AG04450 (cell line): ENCODE measurements at regions not wholly inside any gene's neighbourhood (a gene's known extent, or its start where the extent isn't known, plus 50 kb on each side); places are given as distances from the start of the nearest gene placed in this dataset.

Experiments used
- CTCF ChIA-PET: fragments of 300-600, 350-600 bp; formaldehyde crosslinking; extraction: SDS; loops from one replicate; lab custom pipeline; 2022; ENCODE audit warnings: antibody characterized with exemption, inconsistent platforms; lab: Charles Lee
- POLR2A ChIA-PET: fragments of 350-600 bp; formaldehyde crosslinking; extraction: SDS; loops from one replicate; lab custom pipeline; 2021; ENCODE audit warnings: antibody characterized with exemption, inconsistent platforms; lab: Yijun Ruan, JAX
- DNase-seq: peaks from one replicate; pipeline ENCODE4 v3.0.0-alpha.2; 2011; ENCODE audit warnings: low read depth, low spot score
- H3K27ac ChIP-seq: one replicate; pipeline ENCODE4 v1.5.1; 2012; ENCODE audit warnings: low read depth, low read length, control low read depth
- H3K27me3 ChIP-seq: one replicate; pipeline ENCODE4 v1.6.0; 2012; ENCODE audit warnings: low read length; ENCODE audit not compliant: control insufficient read depth, insufficient read depth
- H3K4me3 ChIP-seq: 2 replicates; pipeline ENCODE4 v1.5.1; 2011; ENCODE audit warnings: mild to moderate bottlenecking, low read depth, low read length, control low read depth
- H3K9me3 ChIP-seq: 2 replicates; pipeline ENCODE4 v1.5.1; 2012; ENCODE audit warnings: low read length; ENCODE audit not compliant: control insufficient read depth, insufficient read depth
- CTCF ChIP-seq: IDR thresholded peaks from 2 replicates; pipeline ENCODE4 v1.5.1; 2011; ENCODE audit warnings: low read depth, low read length, control low read depth, inconsistent platforms

- ChIA-PET POLR2A (no interaction called here), CTCF (interaction anchor here (0.7 kb wide), 1 partner anchor 10 kb away, joined by 3 read pairs; no protein-coding TSS in a partner anchor)
- no peak for TF ChIP-seq CTCF
- Histone ChIP-seq H3K4me3 (no peak overlapping the region), H3K27ac (no peak overlapping the region), H3K9me3 (no peaks in the 10 kb centered on the region), H3K27me3 (no peaks in the 10 kb centered on the region)
- no peak for DNase-seq
These were observed 162.7 kb downstream of the SPTSSA start for GRCh38 chr14:34299360-34299759.

- no peak for TF ChIP-seq CTCF
- Histone ChIP-seq H3K27ac (no peak overlapping the region), H3K9me3 (no peaks in the 10 kb centered on the region), H3K27me3 (no peaks in the 10 kb centered on the region), H3K4me3 (no peak overlapping the region)
- ChIA-PET CTCF (interaction anchor here (1.0 kb wide), 1 partner anchor 26 kb away, joined by 4 read pairs; no protein-coding TSS in a partner anchor), POLR2A (no interaction called here)
- DNase-seq: no peak
These were observed 164.1 kb downstream of the SPTSSA start for GRCh38 chr14:34297786-34298520.

- Histone ChIP-seq H3K4me3 (no peak overlapping the region), H3K27ac (no peak overlapping the region), H3K9me3 (no peaks in the 10 kb centered on the region), H3K27me3 (no peaks in the 10 kb centered on the region)
- ChIA-PET CTCF (no interaction called here), POLR2A (no interaction called here)
- no peak for TF ChIP-seq CTCF
- no peak for DNase-seq
These were observed 178.4 kb downstream of the SPTSSA start for GRCh38 chr14:34283590-34283989.

- Histone ChIP-seq H3K27me3 (no peaks in the 10 kb centered on the region), H3K27ac (no peak overlapping the region), H3K9me3 (no peaks in the 10 kb centered on the region), H3K4me3 (no peak overlapping the region)
- TF ChIP-seq CTCF: no peak
- POLR2A ChIA-PET: no interaction called here
- no peak for DNase-seq
- CTCF ChIA-PET: no interaction called here
These were observed 184.8 kb downstream of the SPTSSA start for GRCh38 chr14:34277191-34277590.

GRCh38 chr14:34275530-34275929 lies 186.5 kb downstream of the SPTSSA start:
- no peaks in the 10 kb centered on the region for H3K27me3 ChIP-seq
- H3K27ac ChIP-seq: no peak overlapping the region
- no peak for DNase-seq
- H3K4me3 ChIP-seq: no peak overlapping the region
- ChIA-PET POLR2A (no interaction called here), CTCF (no interaction called here)
- no peaks in the 10 kb centered on the region for H3K9me3 ChIP-seq
- TF ChIP-seq CTCF: no peak
